A549 (cell line): ENCODE measurements at regions not wholly inside any gene's neighbourhood (a gene's known extent, or its start where the extent isn't known, plus 50 kb on each side); places are given as distances from the start of the nearest gene placed in this dataset.

Experiments used
- ATAC-seq, 2 experiments: fragments of 200-7000 bp in 1 of 2; fragments of >200 bp in 1 of 2; cut with Nextera tagmentation in 1 of 2; cut with Tn5 transposase in 1 of 2; 3 replicates each; pipeline versions ENCODE4 v1.8.0 to v1.9.1; 2018 to 2020; ENCODE audit warnings: mild to moderate bottlenecking in 1 of 2, moderate library complexity in 1 of 2
- CTCF ChIA-PET: fragments of 300-600 bp; sonication (Branson Sonifier 250); formaldehyde crosslinking; extraction: SDS; loops from one replicate; lab custom pipeline; 2021; ENCODE audit warnings: antibody characterized with exemption, inconsistent platforms; lab: Yijun Ruan, JAX
- POLR2A ChIA-PET: fragments of 350-600 bp; formaldehyde crosslinking; extraction: SDS; loops from one replicate; lab custom pipeline; 2021; ENCODE audit warnings: antibody characterized with exemption, inconsistent platforms; lab: Yijun Ruan, JAX
- DNase-seq, 2 experiments: peaks; one replicate each; pipeline versions ENCODE4 v3.0.0 to v3.0.0-alpha.2; 2011 to 2016; ENCODE audit warnings: low read depth in 1 of 2, low spot score in 1 of 2
- FAIRE-seq: peaks from 2 replicates; lab custom pipeline; 2011; peaks lifted over from hg19 to GRCh38; lab: Jason Lieb, UNC
- H3K27ac ChIP-seq, 2 experiments: fragments of >200 bp; sonication (Bioruptor Twin); formaldehyde crosslinking; 3 replicates each; pipeline ENCODE4 v1.5.1; 2016 to 2017
- H3K4me1 ChIP-seq: fragments of >200 bp; sonication (Bioruptor Twin); formaldehyde crosslinking; 3 replicates; pipeline ENCODE4 v1.6.1; 2016
- H3K4me2 ChIP-seq: fragments of >200 bp; sonication (Bioruptor Twin); formaldehyde crosslinking; 3 replicates; pipeline ENCODE4 v1.6.1; 2016
- H3K4me3 ChIP-seq: fragments of >200 bp; sonication (Bioruptor Twin); formaldehyde crosslinking; 3 replicates; pipeline ENCODE4 v1.5.1; 2016
- H3K9me3 ChIP-seq: fragments of >200 bp; sonication (Bioruptor Twin); formaldehyde crosslinking; 3 replicates; pipeline ENCODE4 v1.6.1; 2016
- BHLHE40 ChIP-seq: IDR thresholded peaks from 2 replicates; pipeline ENCODE4 v1.6.1; 2012; ENCODE audit warnings: low read depth, low read length, inconsistent platforms
- EP300 ChIP-seq, 2 experiments: fragments of >200 bp; sonication (Bioruptor Twin); formaldehyde crosslinking; IDR thresholded peaks; 2 replicates in 1 of 2; 3 replicates in 1 of 2; pipeline ENCODE4 v1.6.1; 2016 to 2017
- FOXS1 ChIP-seq: fragments of 250-450 bp; sonication (Bioruptor Pico); IDR thresholded peaks from 2 replicates; pipeline ENCODE4 v1.5.0; 2020; ENCODE audit warnings: mild to moderate bottlenecking, moderate library complexity
- GATA3 ChIP-seq: IDR thresholded peaks from 2 replicates; pipeline ENCODE4 v1.6.1; 2012; ENCODE audit warnings: borderline replicate concordance
- HEYL ChIP-seq: fragments of 250-450 bp; sonication (Bioruptor Pico); IDR thresholded peaks from 2 replicates; pipeline ENCODE4 v1.8.0; 2021; ENCODE audit warnings: mild to moderate bottlenecking, moderate library complexity
- HOXB13 ChIP-seq: fragments of 250-450 bp; sonication (Bioruptor Pico); IDR thresholded peaks from 2 replicates; pipeline ENCODE4 v1.5.0; 2020; ENCODE audit warnings: low read depth, mild to moderate bottlenecking, moderate library complexity
- HOXB5 ChIP-seq: fragments of 250-450 bp; sonication (Bioruptor Pico); IDR thresholded peaks from 2 replicates; pipeline ENCODE4 v1.5.0; 2020; ENCODE audit warnings: mild to moderate bottlenecking, moderate library complexity
- JUNB ChIP-seq: fragments of >200 bp; sonication (Bioruptor Twin); formaldehyde crosslinking; IDR thresholded peaks from 2 replicates; pipeline ENCODE4 v1.6.1; 2016
- MYC ChIP-seq: IDR thresholded peaks from 2 replicates; pipeline ENCODE4 v1.6.1; 2012; ENCODE audit warnings: mild to moderate bottlenecking, inconsistent platforms, low read length, improper control_type of control experiment, borderline replicate concordance
- NFE2L2 ChIP-seq: fragments of 150-350 bp; conservative IDR thresholded peaks from 2 replicates; pipeline ENCODE4 v1.6.1; 2014; ENCODE audit warnings: low read length
- PHF8 ChIP-seq: fragments of 200-600 bp; sonication (generic); IDR thresholded peaks from 2 replicates; pipeline ENCODE4 v1.6.1; 2016; ENCODE audit warnings: low read depth, mild to moderate bottlenecking, antibody characterized with exemption, moderate library complexity, borderline replicate concordance
- POLR2A ChIP-seq: IDR thresholded peaks from 2 replicates; pipeline ENCODE4 v1.6.1; 2012; ENCODE audit warnings: mild to moderate bottlenecking, low read length
- POLR2AphosphoS2 ChIP-seq: conservative IDR thresholded peaks from 2 replicates; pipeline ENCODE4 v1.6.1; 2012; ENCODE audit warnings: low read length, improper control_type of control experiment, inconsistent platforms
- RAD21 ChIP-seq, 2 experiments: fragments of >200 bp in 1 of 2; sonication (Bioruptor Twin) in 1 of 2; formaldehyde crosslinking in 1 of 2; IDR thresholded peaks in 1 of 2; conservative IDR thresholded peaks in 1 of 2; 2 replicates in 1 of 2; 3 replicates in 1 of 2; pipeline ENCODE4 v1.6.1; 2012 to 2018; ENCODE audit warnings: inconsistent platforms in 1 of 2
- RARB ChIP-seq: fragments of 250-450 bp; sonication (Bioruptor Pico); IDR thresholded peaks from 2 replicates; pipeline ENCODE4 v1.8.0; 2021; ENCODE audit warnings: mild to moderate bottlenecking, moderate library complexity
- SMC3 ChIP-seq: fragments of >200 bp; sonication (Bioruptor Twin); formaldehyde crosslinking; IDR thresholded peaks from 3 replicates; pipeline ENCODE4 v1.6.1; 2018; ENCODE audit warnings: inconsistent platforms
- TP53 ChIP-seq: fragments of 250-450 bp; sonication (Bioruptor Pico); IDR thresholded peaks from 2 replicates; pipeline ENCODE4 v1.5.0; 2021; ENCODE audit warnings: mild to moderate bottlenecking, moderate library complexity
- ZFP36 ChIP-seq: fragments of 450-650 bp; IDR thresholded peaks from 2 replicates; pipeline ENCODE4 v1.6.1; 2014; ENCODE audit warnings: borderline replicate concordance; ENCODE audit not compliant: partially characterized antibody
- WGBS: methylation state at CpG from one replicate; pipeline ENCODE4 v1.1.6; 2017; ENCODE audit errors: missing lambda C conversion rate; 5-methylcytosine and 5-hydroxymethylcytosine counted together
- TF ChIP-seq, protein P1 (sequence below): fragments of >200 bp; sonication (Bioruptor Twin); formaldehyde crosslinking; IDR thresholded peaks from 3 replicates; pipeline ENCODE4 v1.6.1; 2016
- TF ChIP-seq, protein P2 (sequence below): fragments of 450-650 bp; IDR thresholded peaks from 2 replicates; pipeline ENCODE4 v1.6.1; 2014; ENCODE audit warnings: antibody characterized with exemption
- TF ChIP-seq, protein P3 (sequence below): IDR thresholded peaks from 2 replicates; pipeline ENCODE4 v1.6.1; 2012
- TF ChIP-seq, protein P4 (sequence below): fragments of 150-350 bp; IDR thresholded peaks from 2 replicates; pipeline ENCODE4 v1.6.1; 2014; ENCODE audit warnings: low read depth, mild to moderate bottlenecking, low read length

DNA sequence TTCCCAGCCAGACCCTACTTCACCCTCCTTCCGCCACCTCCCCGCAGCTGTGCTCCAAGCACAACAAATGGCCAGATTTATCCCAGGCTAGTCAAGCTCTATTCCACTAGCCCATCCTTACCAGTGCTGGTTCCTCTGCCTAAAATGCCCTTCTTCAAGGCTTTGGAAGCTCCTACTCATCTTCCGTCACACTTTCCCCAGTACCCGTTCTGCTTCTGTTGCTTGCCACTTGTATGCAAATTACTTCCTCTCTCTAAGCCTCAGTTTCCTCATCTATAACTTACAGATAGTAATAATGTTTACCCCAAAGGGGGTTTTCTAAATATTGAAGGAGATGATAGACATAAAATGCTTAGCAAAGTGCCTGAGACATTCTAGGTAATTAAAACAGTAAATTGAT is 193.1 kb downstream of the MAFB start (continued):
- TF ChIP-seq, protein P1, sequence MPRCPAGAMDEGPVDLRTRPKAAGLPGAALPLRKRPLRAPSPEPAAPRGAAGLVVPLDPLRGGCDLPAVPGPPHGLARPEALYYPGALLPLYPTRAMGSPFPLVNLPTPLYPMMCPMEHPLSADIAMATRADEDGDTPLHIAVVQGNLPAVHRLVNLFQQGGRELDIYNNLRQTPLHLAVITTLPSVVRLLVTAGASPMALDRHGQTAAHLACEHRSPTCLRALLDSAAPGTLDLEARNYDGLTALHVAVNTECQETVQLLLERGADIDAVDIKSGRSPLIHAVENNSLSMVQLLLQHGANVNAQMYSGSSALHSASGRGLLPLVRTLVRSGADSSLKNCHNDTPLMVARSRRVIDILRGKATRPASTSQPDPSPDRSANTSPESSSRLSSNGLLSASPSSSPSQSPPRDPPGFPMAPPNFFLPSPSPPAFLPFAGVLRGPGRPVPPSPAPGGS = no peak
- TF ChIP-seq ZFP36 = no peak

DNA sequence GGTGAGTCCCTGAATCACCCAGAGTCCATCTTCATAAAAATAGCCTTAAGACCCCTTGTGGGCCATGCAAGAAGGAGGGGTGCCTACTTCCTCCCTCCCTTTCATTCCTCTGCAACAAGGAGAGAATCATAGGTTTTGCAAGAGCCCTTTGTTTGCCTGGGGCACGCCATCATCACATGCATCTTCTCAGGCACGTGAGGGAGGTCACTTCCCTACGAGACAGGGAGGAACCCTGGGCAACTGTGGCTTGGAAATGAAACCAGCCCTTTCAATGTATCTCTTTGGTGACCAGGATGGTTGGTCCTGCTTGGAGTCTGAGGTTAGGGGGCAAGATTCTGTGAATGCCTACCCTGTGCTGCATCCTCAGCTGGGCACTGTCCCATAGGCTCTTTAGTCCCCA is 194.8 kb downstream of the MAFB start:
- DNase-seq = no peak
- ChIA-PET CTCF (interaction anchor here (0.7 kb wide), 1 partner anchor 15 kb away, joined by 3 read pairs; no protein-coding TSS in a partner anchor), POLR2A (no interaction called here)
- no peak overlapping the region for H3K4me3 ChIP-seq
- no peak overlapping the region for H3K27ac ChIP-seq
- H3K4me1 ChIP-seq = no peaks in the 10 kb centered on the region
- ATAC-seq = no peak
- FAIRE-seq = no peak
- H3K9me3 ChIP-seq = no peaks in the 10 kb centered on the region
- TF ChIP-seq HOXB13 (CRISPR knock-in tag) (no peak), TP53 (CRISPR knock-in tag) (no peak), POLR2AphosphoS2 (no peak), PHF8 (no peak), HEYL (CRISPR knock-in tag) (no peak), SMC3 (no peak), GATA3 (no peak), FOXS1 (CRISPR knock-in tag) (no peak), RARB (CRISPR knock-in tag) (no peak), JUNB (no peak), NFE2L2 (no peak), HOXB5 (CRISPR knock-in tag) (no peak), BHLHE40 (no peak), EP300 (IDR thresholded peaks at IDR 0.05) (no peak), MYC (no peak)
- TF ChIP-seq, protein P2, sequence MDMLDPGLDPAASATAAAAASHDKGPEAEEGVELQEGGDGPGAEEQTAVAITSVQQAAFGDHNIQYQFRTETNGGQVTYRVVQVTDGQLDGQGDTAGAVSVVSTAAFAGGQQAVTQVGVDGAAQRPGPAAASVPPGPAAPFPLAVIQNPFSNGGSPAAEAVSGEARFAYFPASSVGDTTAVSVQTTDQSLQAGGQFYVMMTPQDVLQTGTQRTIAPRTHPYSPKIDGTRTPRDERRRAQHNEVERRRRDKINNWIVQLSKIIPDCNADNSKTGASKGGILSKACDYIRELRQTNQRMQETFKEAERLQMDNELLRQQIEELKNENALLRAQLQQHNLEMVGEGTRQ = no peak
- TF ChIP-seq, protein P1 = no peak
- TF ChIP-seq, protein P3, sequence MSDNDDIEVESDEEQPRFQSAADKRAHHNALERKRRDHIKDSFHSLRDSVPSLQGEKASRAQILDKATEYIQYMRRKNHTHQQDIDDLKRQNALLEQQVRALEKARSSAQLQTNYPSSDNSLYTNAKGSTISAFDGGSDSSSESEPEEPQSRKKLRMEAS = no peak
- TF ChIP-seq, protein P4, sequence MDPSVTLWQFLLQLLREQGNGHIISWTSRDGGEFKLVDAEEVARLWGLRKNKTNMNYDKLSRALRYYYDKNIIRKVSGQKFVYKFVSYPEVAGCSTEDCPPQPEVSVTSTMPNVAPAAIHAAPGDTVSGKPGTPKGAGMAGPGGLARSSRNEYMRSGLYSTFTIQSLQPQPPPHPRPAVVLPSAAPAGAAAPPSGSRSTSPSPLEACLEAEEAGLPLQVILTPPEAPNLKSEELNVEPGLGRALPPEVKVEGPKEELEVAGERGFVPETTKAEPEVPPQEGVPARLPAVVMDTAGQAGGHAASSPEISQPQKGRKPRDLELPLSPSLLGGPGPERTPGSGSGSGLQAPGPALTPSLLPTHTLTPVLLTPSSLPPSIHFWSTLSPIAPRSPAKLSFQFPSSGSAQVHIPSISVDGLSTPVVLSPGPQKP = no peak
- 3% methylated on average over 3 of the region's 3 CpGs for WGBS
- H3K4me2 ChIP-seq = no peak overlapping the region

DNA sequence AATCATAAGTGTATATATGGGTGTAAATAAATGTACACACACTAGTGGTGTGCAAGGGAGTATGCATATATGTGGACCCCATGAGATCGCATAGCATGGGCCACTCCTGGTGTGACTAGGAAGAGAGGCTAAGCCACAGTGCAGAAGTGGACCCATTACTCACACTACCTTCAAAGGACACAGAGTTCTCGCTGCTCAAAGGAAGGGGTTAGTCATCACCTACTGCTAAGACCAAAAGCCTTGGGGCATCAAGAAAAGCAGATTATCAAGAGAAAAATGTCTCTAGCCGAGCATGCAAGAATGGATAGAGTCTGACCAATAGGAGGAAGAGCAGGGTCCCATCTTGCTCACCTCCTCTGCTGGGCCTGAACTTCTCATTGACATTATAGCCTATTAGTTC is 195.5 kb downstream of the MAFB start:
- TF ChIP-seq, protein P4 = no peak
- TF ChIP-seq RAD21 (conservative IDR thresholded peaks at IDR 0.05 in 1 of 2, IDR thresholded peaks at IDR 0.05 in 1 of 2) (no peak), POLR2A (no peak)
- DNase-seq = no peak
- ChIA-PET CTCF (no interaction called here), POLR2A (no interaction called here)
- Histone ChIP-seq H3K4me3 (no peak overlapping the region), H3K9me3 (no peaks in the 10 kb centered on the region), H3K4me2 (no peak overlapping the region), H3K27ac (no peak overlapping the region), H3K4me1 (no peaks in the 10 kb centered on the region)
- no peak for FAIRE-seq
- no peak for ATAC-seq
- WGBS = 5% methylated on average over 3 of the region's 3 CpGs
